ENCODE measurements at regions not wholly inside any gene's neighbourhood (a gene's known extent, or its start where the extent isn't known, plus 50 kb on each side); places are given as distances from the start of the nearest gene placed in this dataset.

- no peak for DNase-seq (ENCODE audit: low spot score)
- no peaks in the 10 kb centered on the region for H3K9me2 ChIP-seq (ENCODE audit: insufficient read depth)
- Mint-ChIP-seq H3K4me1 (no peaks in the 10 kb centered on the region), H3K27ac (no peak overlapping the region), H3K4me3 (no peak overlapping the region), H3K9me3 (no peaks in the 10 kb centered on the region), H3K36me3 (ENCODE audit: low read depth) (no peaks in the 10 kb centered on the region), H3K27me3 (ENCODE audit: insufficient read depth, low read depth, poor library complexity) (no peaks in the 10 kb centered on the region)
- H3K4me3 ChIP-seq, result no peak overlapping the region
- no peak overlapping the region for H3K4me2 ChIP-seq
- no peak overlapping the region for H3K27ac ChIP-seq (ENCODE audit: low read depth)
- H3K27me3 ChIP-seq (ENCODE audit: insufficient read depth), result no peaks in the 10 kb centered on the region
- H4K20me1 ChIP-seq (replicated peaks; ENCODE audit: insufficient read depth), result no peaks in the 10 kb centered on the region
- H2AFZ ChIP-seq, result no peak overlapping the region
- H3K36me3 ChIP-seq (ENCODE audit: insufficient read depth), result no peaks in the 10 kb centered on the region
- ATAC-seq, result no peak
- TF ChIP-seq, protein P1, sequence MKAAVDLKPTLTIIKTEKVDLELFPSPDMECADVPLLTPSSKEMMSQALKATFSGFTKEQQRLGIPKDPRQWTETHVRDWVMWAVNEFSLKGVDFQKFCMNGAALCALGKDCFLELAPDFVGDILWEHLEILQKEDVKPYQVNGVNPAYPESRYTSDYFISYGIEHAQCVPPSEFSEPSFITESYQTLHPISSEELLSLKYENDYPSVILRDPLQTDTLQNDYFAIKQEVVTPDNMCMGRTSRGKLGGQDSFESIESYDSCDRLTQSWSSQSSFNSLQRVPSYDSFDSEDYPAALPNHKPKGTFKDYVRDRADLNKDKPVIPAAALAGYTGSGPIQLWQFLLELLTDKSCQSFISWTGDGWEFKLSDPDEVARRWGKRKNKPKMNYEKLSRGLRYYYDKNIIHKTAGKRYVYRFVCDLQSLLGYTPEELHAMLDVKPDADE (IDR thresholded peaks at IDR 0.05), result no peak
- no peaks in the 10 kb centered on the region for H3K4me1 ChIP-seq (ENCODE audit: insufficient read depth)
- no peaks in the 10 kb centered on the region for H3F3A ChIP-seq (replicated peaks; ENCODE audit: low read depth)
- no peaks in the 10 kb centered on the region for H3K79me2 ChIP-seq (replicated peaks; ENCODE audit: insufficient read depth)
Observed at GRCh38 chr11:109828387-109828786, 264.8 kb upstream of the ZC3H12C start.

- no peak overlapping the region for H3K4me2 ChIP-seq
- TF ChIP-seq EZH2phosphoT487 (IDR thresholded peaks at IDR 0.05; ENCODE audit: unreplicated experiment) (no peak), CREB1 (CRISPR knock-in tag; IDR thresholded peaks at IDR 0.05; ENCODE audit: low read depth) (no peak), CTCF (conservative IDR thresholded peaks at IDR 0.05; ENCODE audit: low read depth in 2 of 2) (no peak), ZNF331 (CRISPR knock-in tag; IDR thresholded peaks at IDR 0.05; ENCODE audit: low read depth) (no peak), NANOG (IDR thresholded peaks at IDR 0.05; ENCODE audit: borderline replicate concordance) (no peak), ZNF114 (CRISPR knock-in tag; IDR thresholded peaks at IDR 0.05) (no peak), EZH2 (IDR thresholded peaks at IDR 0.05; ENCODE audit: low read depth, unreplicated experiment) (no peak)
- TF ChIP-seq, protein P2, sequence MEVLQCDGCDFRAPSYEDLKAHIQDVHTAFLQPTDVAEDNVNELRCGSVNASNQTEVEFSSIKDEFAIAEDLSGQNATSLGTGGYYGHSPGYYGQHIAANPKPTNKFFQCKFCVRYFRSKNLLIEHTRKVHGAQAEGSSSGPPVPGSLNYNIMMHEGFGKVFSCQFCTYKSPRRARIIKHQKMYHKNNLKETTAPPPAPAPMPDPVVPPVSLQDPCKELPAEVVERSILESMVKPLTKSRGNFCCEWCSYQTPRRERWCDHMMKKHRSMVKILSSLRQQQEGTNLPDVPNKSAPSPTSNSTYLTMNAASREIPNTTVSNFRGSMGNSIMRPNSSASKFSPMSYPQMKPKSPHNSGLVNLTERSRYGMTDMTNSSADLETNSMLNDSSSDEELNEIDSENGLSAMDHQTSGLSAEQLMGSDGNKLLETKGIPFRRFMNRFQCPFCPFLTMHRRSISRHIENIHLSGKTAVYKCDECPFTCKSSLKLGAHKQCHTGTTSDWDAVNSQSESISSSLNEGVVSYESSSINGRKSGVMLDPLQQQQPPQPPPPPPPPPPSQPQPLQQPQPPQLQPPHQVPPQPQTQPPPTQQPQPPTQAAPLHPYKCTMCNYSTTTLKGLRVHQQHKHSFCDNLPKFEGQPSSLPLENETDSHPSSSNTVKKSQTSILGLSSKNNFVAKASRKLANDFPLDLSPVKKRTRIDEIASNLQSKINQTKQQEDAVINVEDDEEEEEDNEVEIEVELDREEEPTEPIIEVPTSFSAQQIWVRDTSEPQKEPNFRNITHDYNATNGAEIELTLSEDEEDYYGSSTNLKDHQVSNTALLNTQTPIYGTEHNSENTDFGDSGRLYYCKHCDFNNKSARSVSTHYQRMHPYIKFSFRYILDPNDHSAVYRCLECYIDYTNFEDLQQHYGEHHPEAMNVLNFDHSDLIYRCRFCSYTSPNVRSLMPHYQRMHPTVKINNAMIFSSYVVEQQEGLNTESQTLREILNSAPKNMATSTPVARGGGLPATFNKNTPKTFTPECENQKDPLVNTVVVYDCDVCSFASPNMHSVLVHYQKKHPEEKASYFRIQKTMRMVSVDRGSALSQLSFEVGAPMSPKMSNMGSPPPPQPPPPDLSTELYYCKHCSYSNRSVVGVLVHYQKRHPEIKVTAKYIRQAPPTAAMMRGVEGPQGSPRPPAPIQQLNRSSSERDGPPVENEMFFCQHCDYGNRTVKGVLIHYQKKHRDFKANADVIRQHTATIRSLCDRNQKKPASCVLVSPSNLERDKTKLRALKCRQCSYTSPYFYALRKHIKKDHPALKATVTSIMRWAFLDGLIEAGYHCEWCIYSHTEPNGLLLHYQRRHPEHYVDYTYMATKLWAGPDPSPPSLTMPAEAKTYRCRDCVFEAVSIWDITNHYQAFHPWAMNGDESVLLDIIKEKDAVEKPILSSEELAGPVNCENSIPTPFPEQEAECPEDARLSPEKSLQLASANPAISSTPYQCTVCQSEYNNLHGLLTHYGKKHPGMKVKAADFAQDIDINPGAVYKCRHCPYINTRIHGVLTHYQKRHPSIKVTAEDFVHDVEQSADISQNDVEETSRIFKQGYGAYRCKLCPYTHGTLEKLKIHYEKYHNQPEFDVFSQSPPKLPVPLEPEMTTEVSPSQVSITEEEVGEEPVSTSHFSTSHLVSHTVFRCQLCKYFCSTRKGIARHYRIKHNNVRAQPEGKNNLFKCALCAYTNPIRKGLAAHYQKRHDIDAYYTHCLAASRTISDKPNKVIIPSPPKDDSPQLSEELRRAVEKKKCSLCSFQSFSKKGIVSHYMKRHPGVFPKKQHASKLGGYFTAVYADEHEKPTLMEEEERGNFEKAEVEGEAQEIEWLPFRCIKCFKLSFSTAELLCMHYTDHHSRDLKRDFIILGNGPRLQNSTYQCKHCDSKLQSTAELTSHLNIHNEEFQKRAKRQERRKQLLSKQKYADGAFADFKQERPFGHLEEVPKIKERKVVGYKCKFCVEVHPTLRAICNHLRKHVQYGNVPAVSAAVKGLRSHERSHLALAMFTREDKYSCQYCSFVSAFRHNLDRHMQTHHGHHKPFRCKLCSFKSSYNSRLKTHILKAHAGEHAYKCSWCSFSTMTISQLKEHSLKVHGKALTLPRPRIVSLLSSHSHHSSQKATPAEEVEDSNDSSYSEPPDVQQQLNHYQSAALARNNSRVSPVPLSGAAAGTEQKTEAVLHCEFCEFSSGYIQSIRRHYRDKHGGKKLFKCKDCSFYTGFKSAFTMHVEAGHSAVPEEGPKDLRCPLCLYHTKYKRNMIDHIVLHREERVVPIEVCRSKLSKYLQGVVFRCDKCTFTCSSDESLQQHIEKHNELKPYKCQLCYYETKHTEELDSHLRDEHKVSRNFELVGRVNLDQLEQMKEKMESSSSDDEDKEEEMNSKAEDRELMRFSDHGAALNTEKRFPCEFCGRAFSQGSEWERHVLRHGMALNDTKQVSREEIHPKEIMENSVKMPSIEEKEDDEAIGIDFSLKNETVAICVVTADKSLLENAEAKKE (CRISPR knock-in tag; IDR thresholded peaks at IDR 0.05), result no peak
- TF ChIP-seq, protein P3, sequence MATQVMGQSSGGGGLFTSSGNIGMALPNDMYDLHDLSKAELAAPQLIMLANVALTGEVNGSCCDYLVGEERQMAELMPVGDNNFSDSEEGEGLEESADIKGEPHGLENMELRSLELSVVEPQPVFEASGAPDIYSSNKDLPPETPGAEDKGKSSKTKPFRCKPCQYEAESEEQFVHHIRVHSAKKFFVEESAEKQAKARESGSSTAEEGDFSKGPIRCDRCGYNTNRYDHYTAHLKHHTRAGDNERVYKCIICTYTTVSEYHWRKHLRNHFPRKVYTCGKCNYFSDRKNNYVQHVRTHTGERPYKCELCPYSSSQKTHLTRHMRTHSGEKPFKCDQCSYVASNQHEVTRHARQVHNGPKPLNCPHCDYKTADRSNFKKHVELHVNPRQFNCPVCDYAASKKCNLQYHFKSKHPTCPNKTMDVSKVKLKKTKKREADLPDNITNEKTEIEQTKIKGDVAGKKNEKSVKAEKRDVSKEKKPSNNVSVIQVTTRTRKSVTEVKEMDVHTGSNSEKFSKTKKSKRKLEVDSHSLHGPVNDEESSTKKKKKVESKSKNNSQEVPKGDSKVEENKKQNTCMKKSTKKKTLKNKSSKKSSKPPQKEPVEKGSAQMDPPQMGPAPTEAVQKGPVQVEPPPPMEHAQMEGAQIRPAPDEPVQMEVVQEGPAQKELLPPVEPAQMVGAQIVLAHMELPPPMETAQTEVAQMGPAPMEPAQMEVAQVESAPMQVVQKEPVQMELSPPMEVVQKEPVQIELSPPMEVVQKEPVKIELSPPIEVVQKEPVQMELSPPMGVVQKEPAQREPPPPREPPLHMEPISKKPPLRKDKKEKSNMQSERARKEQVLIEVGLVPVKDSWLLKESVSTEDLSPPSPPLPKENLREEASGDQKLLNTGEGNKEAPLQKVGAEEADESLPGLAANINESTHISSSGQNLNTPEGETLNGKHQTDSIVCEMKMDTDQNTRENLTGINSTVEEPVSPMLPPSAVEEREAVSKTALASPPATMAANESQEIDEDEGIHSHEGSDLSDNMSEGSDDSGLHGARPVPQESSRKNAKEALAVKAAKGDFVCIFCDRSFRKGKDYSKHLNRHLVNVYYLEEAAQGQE (IDR thresholded peaks at IDR 0.05; ENCODE audit: unreplicated experiment), result no peak
Observed at GRCh38 chr11:109838026-109838425, 255.2 kb upstream of the ZC3H12C start.

More at GRCh38 chr11:109838026-109838425, 255.2 kb upstream of the ZC3H12C start:
- Histone ChIP-seq H3K4me1 (ENCODE audit: insufficient read depth) (no peaks in the 10 kb centered on the region), H3K9me2 (ENCODE audit: insufficient read depth) (no peaks in the 10 kb centered on the region), H3K36me3 (ENCODE audit: insufficient read depth) (no peaks in the 10 kb centered on the region), H2AFZ (no peak overlapping the region), H4K20me1 (replicated peaks; ENCODE audit: insufficient read depth) (no peaks in the 10 kb centered on the region), H3F3A (replicated peaks; ENCODE audit: low read depth) (no peaks in the 10 kb centered on the region), H3K4me3 (no peak overlapping the region), H3K27ac (ENCODE audit: low read depth) (no peak overlapping the region), H3K27me3 (ENCODE audit: insufficient read depth) (no peaks in the 10 kb centered on the region), H3K79me2 (replicated peaks; ENCODE audit: insufficient read depth) (no peaks in the 10 kb centered on the region)
- H3K4me1 Mint-ChIP-seq, result no peaks in the 10 kb centered on the region
- no peak for DNase-seq (ENCODE audit: low spot score)
- no peak overlapping the region for H3K27ac Mint-ChIP-seq
- H3K36me3 Mint-ChIP-seq (ENCODE audit: low read depth), result no peaks in the 10 kb centered on the region
- no peaks in the 10 kb centered on the region; the same call in 2 of the 3 replicates for H3K9me3 Mint-ChIP-seq
- no peak for ATAC-seq
- H3K4me3 Mint-ChIP-seq, result no peak overlapping the region
- H3K27me3 Mint-ChIP-seq (ENCODE audit: insufficient read depth, low read depth, poor library complexity), result peaks cover 4% of the 10 kb centered on the region
